ENCODE measurements at regions not wholly inside any gene's neighbourhood (a gene's known extent, or its start where the extent isn't known, plus 50 kb on each side); places are given as distances from the start of the nearest gene placed in this dataset.

DNA sequence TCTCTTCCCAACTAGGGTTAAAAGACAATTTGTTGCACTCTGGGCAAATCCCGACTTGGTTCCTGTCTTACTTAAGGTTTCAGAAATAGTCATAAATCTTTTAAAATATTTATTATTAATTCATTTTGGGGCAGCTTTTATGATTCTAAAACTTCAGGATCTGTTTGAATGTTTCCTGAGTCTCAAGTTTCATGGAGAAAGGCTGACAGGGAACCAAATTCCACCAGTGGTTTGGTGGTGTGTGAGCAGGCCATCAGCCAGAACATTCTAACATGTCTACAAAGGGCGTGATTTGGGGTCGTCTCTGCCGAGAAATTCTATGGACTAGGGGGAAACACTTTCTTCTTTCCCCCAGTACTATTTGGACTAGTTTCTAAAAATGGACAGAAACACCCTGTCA, 366.4 kb downstream of the ZNF521 start:
- TF ChIP-seq CTCF (IDR thresholded peaks at IDR 0.05; ENCODE audit: borderline replicate concordance, control extremely low read depth, extremely low read depth, insufficient read depth, missing control alignments) = no peak
- no peak for DNase-seq (ENCODE audit: low spot score)
- in situ Hi-C loops (cut with MboI; ENCODE audit: low sequenced_read_pairs, unreplicated experiment) = no loop called here

GRCh38 chr18:24986666-24987302, 365.2 kb downstream of the ZNF521 start:
- in situ Hi-C loops (cut with MboI; ENCODE audit: low sequenced_read_pairs, unreplicated experiment) = no loop called here
- DNase-seq (ENCODE audit: low spot score) = no peak
- TF ChIP-seq CTCF (IDR thresholded peaks at IDR 0.05; ENCODE audit: borderline replicate concordance, control extremely low read depth, extremely low read depth, insufficient read depth, missing control alignments) = no peak

GRCh38 chr18:24987303-24988252, 364.4 kb downstream of the ZNF521 start:
- TF ChIP-seq CTCF (IDR thresholded peaks at IDR 0.05; ENCODE audit: borderline replicate concordance, control extremely low read depth, extremely low read depth, insufficient read depth, missing control alignments) = no peak
- in situ Hi-C loops (cut with MboI; ENCODE audit: low sequenced_read_pairs, unreplicated experiment) = no loop called here
- no peak for DNase-seq (ENCODE audit: low spot score)

GRCh38 chr18:24988253-24988840, 363.6 kb downstream of the ZNF521 start:
- no peak for TF ChIP-seq CTCF (IDR thresholded peaks at IDR 0.05; ENCODE audit: borderline replicate concordance, control extremely low read depth, extremely low read depth, insufficient read depth, missing control alignments)
- in situ Hi-C loops (cut with MboI; ENCODE audit: low sequenced_read_pairs, unreplicated experiment) = no loop called here
- DNase-seq (ENCODE audit: low spot score) = no peak

DNA sequence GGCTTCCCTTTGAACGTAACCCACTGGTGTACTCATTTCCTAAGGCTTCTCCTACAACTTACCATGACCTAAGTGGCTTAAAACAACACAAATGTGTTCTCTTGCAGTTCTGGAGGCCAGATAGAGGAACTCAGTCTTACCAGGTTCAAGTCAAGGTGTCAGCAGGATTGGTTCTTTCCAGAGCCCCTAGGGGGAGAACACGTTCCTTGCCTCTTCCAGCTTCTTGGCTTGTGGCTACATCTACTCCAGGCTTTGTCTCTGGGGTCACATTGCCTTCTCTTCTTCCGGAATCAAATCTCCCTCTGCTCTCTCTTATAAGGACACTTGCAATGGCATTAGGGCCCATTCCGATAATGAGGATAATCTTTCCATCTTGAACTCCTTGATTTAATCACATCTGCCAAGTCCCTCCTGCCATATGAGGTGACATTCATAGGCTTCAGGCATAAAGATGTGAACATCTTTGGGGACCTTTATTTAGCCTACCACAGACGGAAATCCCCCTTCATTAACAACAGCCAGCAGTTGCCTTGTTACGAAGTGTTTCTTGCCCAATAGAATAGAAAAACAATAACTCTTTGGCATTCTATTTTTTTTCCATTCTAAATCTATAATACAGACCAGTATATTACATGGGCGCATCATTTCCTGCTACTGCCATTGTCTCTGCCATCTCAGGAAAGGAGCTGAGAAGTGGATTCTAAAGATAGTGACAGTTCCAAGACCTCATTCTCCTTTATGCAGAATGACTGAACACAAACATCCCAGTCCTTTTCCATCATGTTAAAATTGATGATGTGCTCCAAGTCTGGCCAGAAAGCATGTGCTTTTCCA, 362.0 kb downstream of the ZNF521 start:
- in situ Hi-C loops (cut with MboI; ENCODE audit: low sequenced_read_pairs, unreplicated experiment) = no loop called here
- no peak for DNase-seq (ENCODE audit: low spot score)
- no peak for TF ChIP-seq CTCF (IDR thresholded peaks at IDR 0.05; ENCODE audit: borderline replicate concordance, control extremely low read depth, extremely low read depth, insufficient read depth, missing control alignments)

DNA sequence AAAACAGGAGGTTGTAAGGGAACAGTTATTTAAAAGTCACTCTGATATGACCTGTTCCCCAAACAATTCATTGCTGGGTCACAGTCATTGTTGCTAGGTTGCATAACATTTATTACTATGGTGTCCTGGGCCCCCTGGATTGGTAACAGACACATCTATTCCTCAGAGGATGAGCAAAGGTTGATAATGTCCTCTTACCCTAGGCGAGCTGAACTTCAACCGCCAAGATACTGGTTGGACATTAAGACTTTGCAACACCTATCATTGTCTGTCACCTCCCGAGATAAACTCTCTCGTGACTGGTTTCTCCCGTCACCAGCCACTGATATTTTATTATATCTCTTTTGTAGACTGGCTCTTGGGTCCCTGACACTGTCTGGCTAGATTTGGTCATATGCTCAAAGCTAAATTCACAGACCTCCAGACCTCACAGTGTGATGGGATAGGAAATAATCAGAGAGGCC, 361.3 kb downstream of the ZNF521 start:
- no peak for DNase-seq (ENCODE audit: low spot score)
- in situ Hi-C loops (cut with MboI; ENCODE audit: low sequenced_read_pairs, unreplicated experiment) = no loop called here
- TF ChIP-seq CTCF (IDR thresholded peaks at IDR 0.05; ENCODE audit: borderline replicate concordance, control extremely low read depth, extremely low read depth, insufficient read depth, missing control alignments) = no peak

Measured in GM13976 (cell line).